AG04450 (cell line): ENCODE measurements at regions not wholly inside any gene's neighbourhood (a gene's known extent, or its start where the extent isn't known, plus 50 kb on each side); places are given as distances from the start of the nearest gene placed in this dataset.

Experiments used
- CTCF ChIA-PET: fragments of 300-600, 350-600 bp; formaldehyde crosslinking; extraction: SDS; loops from one replicate; lab custom pipeline; 2022; ENCODE audit warnings: antibody characterized with exemption, inconsistent platforms; lab: Charles Lee
- POLR2A ChIA-PET: fragments of 350-600 bp; formaldehyde crosslinking; extraction: SDS; loops from one replicate; lab custom pipeline; 2021; ENCODE audit warnings: antibody characterized with exemption, inconsistent platforms; lab: Yijun Ruan, JAX
- DNase-seq: peaks from one replicate; pipeline ENCODE4 v3.0.0-alpha.2; 2011; ENCODE audit warnings: low read depth, low spot score
- H3K27ac ChIP-seq: one replicate; pipeline ENCODE4 v1.5.1; 2012; ENCODE audit warnings: low read depth, low read length, control low read depth
- H3K27me3 ChIP-seq: one replicate; pipeline ENCODE4 v1.6.0; 2012; ENCODE audit warnings: low read length; ENCODE audit not compliant: control insufficient read depth, insufficient read depth
- H3K4me3 ChIP-seq: 2 replicates; pipeline ENCODE4 v1.5.1; 2011; ENCODE audit warnings: mild to moderate bottlenecking, low read depth, low read length, control low read depth
- H3K9me3 ChIP-seq: 2 replicates; pipeline ENCODE4 v1.5.1; 2012; ENCODE audit warnings: low read length; ENCODE audit not compliant: control insufficient read depth, insufficient read depth
- CTCF ChIP-seq: IDR thresholded peaks from 2 replicates; pipeline ENCODE4 v1.5.1; 2011; ENCODE audit warnings: low read depth, low read length, control low read depth, inconsistent platforms

- CTCF ChIA-PET = interaction anchor here (0.6 to 1.1 kb wide), 2 partner anchors 216 to 246 kb away, joined by 3 read pairs; no protein-coding TSS in a partner anchor
- H3K27ac ChIP-seq = no peak overlapping the region
Observed at GRCh38 chr6:134424165-134424797, 106.4 kb upstream of the SGK1 start.

GRCh38 chr6:134422426-134423231 is 104.7 kb upstream of the SGK1 start:
- Histone ChIP-seq H3K4me3 (peak overlapping the region; percentile 34), H3K9me3 (no peaks in the 10 kb centered on the region), H3K27me3 (no peaks in the 10 kb centered on the region), H3K27ac (peak overlapping the region; percentile 97)
- CTCF ChIA-PET = interaction anchor here (0.7 to 0.8 kb wide), 2 partner anchors 249 to 460 kb away, joined by 3 read pairs; no protein-coding TSS in a partner anchor
- peak; percentile 95 for DNase-seq
- POLR2A ChIA-PET = interaction anchor here (0.6 to 2.1 kb wide), 15 partner anchors 9 to 352 kb away, joined by 3 to 7 read pairs (median 4); no protein-coding TSS in a partner anchor
- TF ChIP-seq CTCF = no peak

More at GRCh38 chr6:134424165-134424797, 106.4 kb upstream of the SGK1 start:
- TF ChIP-seq CTCF = no peak
- H3K27me3 ChIP-seq = no peaks in the 10 kb centered on the region
- POLR2A ChIA-PET = interaction anchor here (1.9 kb wide), 1 partner anchor 165 kb away, joined by 6 read pairs; no protein-coding TSS in a partner anchor
- H3K9me3 ChIP-seq = no peaks in the 10 kb centered on the region
- no peak overlapping the region for H3K4me3 ChIP-seq
- no peak for DNase-seq

- TF ChIP-seq CTCF = no peak
- no peak overlapping the region for H3K4me3 ChIP-seq
- CTCF ChIA-PET = no interaction called here
- no peaks in the 10 kb centered on the region for H3K27me3 ChIP-seq
- H3K9me3 ChIP-seq = no peaks in the 10 kb centered on the region
- H3K27ac ChIP-seq = peak overlapping the region; percentile 89
- no peak for DNase-seq
- POLR2A ChIA-PET = interaction anchor here (0.7 to 2.1 kb wide), 4 partner anchors 15 to 252 kb away, joined by 4 to 7 read pairs (median 4); no protein-coding TSS in a partner anchor
Observed at GRCh38 chr6:134421501-134421900, 103.6 kb upstream of the SGK1 start.

- no peaks in the 10 kb centered on the region for H3K9me3 ChIP-seq
- no peak for TF ChIP-seq CTCF
- H3K27me3 ChIP-seq = no peaks in the 10 kb centered on the region
- no peak for DNase-seq
- ChIA-PET CTCF (interaction anchor here (0.7 to 1.1 kb wide), 3 partner anchors 241 to 402 kb away, joined by 3 read pairs; no protein-coding TSS in a partner anchor), POLR2A (interaction anchor here (0.7 kb wide), 2 partner anchors 137 to 232 kb away, joined by 3 to 4 read pairs; no protein-coding TSS in a partner anchor)
- peak overlapping the region; percentile 89 for H3K27ac ChIP-seq
- H3K4me3 ChIP-seq = no peak overlapping the region
Observed at GRCh38 chr6:134420614-134421181, 102.8 kb upstream of the SGK1 start.
